COR-L47 (cell line): ENCODE measurements at regions not wholly inside any gene's neighbourhood (a gene's known extent, or its start where the extent isn't known, plus 50 kb on each side); places are given as distances from the start of the nearest gene placed in this dataset.

Experiments
- DNase-seq: peaks from one replicate; lab custom pipeline; 2025; lab: John Stamatoyannopoulos, UW

DNA sequence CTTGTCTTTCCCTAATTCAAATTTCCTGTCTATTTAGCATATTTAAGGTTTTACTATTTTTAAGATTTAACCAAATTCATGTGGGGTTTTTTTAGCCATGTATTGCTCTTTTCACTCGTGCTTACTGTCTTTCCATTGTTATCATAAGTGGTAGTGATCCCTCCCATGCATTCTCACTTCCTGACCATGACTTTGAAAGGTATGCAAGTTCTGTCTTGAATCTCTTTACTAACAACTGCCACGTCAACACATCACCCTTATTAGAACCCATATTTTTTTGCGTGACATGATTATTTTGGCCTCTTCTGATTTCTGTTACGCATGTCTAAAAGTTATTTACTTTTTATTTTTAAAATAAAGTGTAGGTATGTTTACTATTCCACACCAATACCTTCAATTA lies 94.7 kb upstream of the CDH6 start:
- no peak for DNase-seq

DNA sequence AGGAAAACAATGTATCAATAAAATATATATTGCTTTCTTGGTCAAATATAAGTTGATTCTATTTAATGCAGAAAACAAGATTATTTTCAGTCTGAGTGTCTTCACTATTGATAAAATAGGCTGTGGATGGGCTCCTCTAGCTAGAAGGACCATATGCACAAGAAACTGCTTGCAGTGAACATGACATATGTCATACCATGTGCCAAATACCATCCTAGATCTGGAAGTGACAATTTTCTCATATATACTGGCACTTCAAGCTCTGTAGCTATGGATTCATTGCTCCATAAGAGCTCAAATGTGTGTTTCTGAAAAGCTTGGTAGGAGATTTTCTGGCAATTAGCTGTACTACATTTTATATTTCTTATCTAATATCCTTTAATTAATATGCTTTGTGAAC lies 95.6 kb upstream of the CDH6 start:
- DNase-seq: no peak

DNA sequence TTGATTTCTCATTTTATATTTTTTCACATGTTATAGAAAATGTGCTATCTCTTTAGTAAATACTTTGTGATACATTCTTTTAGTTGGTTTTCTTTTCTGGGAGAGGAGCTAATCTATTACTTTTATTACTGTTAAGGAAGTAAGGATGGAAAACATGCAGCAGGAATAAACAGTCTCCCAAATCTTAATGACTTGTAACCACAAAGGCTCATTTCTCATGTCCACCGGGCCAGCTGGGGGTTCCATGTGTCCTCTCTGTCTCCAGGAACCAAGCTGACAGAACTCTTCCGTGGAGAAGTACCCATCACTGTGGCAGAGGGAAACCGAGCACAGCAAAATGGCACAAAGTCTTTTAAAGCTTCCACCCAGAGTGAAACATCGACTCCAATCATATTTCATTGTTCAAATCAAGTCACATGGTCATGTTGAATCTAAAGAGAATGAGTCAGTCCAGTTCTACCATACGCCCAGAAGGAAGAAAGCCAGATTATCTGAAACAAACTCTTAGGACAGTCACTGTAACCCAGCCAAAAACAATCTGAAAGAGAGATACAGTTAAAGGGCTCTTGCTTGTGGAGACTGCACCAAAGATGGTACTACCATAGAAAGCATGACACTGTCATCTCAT lies 97.1 kb upstream of the CDH6 start:
- DNase-seq: no peak

DNA sequence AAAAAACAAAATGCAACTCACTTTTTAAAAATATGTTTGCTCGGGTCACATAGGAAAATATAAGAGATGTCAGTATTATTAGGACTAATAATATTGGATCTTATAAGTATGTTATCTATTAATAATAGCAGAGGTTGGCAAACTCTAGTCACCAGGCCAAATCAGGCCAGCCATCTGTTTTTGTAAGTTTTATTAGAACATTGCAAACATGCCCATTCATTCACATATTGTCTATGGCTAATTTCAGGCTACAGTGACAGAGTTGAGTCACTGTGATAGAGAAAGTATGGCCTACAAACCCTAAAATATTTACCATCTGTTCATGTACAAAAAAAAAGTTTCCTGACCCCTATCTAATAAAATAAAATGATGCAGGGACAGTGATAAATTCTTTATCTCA lies 97.7 kb upstream of the CDH6 start:
- no peak for DNase-seq

GRCh38 chr5:31091501-31091900 lies 102.0 kb upstream of the CDH6 start:
- DNase-seq: no peak

GRCh38 chr5:31090467-31090866 lies 103.0 kb upstream of the CDH6 start:
- no peak for DNase-seq

DNA sequence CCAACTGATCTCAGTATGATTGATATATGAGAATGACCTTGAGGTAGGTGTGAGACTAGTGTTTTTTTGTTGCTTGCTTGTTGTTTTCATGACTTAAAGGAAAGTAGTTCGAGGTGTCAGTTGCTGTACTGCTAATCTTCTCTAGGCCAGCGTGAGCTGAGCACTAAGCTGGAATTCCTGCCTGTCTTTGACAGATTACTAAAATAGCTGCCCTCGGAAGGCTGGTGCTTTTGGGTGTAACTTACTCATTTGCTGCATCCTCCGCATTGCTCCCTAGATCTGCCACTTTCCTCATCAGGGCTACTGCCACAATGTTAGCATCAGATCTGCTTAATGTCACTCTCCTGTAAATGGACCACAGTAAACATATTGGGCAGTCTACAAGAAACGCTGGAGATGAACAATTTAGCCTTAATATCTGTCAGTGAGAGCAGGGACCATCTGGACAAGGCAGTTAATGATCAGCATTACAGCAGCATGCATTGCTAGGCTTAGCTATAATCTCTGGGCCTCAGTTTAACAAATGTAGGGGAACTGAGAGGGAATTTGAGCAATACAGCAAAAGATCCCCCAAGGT lies 106.6 kb upstream of the CDH6 start:
- DNase-seq: no peak

DNA sequence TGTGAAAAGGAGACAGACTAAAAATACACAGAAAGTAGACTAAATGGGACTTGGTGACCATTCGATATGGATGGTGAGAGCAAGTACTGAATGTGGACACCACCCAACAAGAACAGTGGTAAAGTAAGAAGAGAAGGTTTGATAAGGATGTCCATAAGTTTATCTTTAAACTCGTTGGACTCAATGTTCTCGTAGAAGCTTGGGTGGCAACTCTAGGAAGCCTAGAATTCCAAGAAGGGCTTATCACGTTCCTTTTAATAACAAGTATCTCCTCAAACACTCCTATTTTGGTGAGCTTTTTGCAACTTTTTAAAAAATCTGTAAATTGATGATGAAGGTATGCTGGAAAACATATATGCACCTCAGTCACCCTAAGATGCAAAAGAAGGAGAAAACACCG lies 108.6 kb upstream of the CDH6 start:
- DNase-seq: no peak

DNA sequence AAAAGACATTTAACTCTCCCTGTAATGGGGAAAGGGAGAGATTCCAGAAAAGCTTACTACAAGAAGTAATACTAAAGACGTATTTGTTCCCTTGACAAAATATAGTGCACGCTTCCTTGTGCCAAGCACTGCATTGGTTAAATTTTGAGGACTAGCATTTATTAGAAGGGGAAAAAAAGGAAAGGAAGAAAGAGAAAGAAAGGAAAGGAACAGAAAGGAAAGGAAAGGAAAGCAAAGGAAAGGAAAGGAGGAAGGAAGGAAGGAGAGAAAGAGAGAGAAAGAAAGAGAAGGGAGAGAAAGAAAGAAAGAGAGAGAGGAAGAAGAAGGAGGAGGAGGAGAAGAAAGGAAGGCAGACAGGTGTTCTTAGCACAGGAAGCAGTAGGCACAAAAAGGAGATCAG lies 110.1 kb upstream of the CDH6 start:
- no peak for DNase-seq

DNA sequence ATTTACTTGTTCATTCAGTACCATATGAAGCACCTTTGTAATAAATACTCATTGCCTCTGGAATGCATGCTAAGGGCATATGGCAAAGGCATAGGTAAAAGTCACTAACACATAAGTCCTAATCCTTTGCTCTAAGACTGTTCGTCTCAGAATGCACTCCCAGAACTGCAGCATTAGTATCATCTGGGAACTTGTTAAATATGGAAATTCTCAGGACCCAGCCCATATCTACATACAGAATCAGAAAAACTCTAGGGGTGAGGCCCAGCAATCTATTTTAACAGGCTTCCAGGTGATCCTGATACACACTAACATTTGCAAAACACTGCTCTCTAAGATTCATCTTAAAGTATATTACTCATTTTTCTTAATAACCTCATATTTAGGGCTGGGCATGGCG lies 113.8 kb upstream of the CDH6 start:
- DNase-seq: no peak

DNA sequence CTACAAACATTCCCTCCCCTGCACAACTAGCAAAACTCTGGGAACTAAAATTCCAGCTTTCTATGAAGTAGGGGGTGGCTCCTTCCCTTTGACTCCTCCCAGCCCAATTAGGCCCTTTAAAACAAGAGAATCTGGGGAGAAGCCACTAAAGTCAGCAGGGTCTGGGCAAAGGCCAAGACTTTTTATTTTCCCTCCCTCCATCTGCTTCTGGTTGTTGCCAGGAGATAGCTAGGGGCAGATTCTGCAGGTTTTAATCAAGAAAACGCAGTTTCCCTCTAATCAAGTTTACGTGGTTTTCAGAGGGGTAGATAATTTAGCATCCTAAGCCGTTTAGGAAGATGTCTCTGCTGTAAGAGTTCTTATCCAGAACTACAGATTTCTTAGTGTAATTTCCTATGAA lies 114.5 kb upstream of the CDH6 start:
- DNase-seq: no peak

- DNase-seq: no peak
Measured at GRCh38 chr5:31075981-31076380, 117.5 kb upstream of the CDH6 start.

GRCh38 chr5:31068287-31068686 lies 125.2 kb upstream of the CDH6 start:
- DNase-seq: no peak

GRCh38 chr5:31066655-31067328 lies 126.7 kb upstream of the CDH6 start:
- DNase-seq: no peak

- DNase-seq: no peak
Measured at GRCh38 chr5:31064215-31064614, 129.3 kb upstream of the CDH6 start.

GRCh38 chr5:31062902-31063580 lies 130.4 kb upstream of the CDH6 start:
- no peak for DNase-seq

- no peak for DNase-seq
Measured at GRCh38 chr5:31059889-31060288, 133.6 kb upstream of the CDH6 start.

GRCh38 chr5:31054453-31054852 lies 139.0 kb upstream of the CDH6 start:
- DNase-seq: no peak

DNA sequence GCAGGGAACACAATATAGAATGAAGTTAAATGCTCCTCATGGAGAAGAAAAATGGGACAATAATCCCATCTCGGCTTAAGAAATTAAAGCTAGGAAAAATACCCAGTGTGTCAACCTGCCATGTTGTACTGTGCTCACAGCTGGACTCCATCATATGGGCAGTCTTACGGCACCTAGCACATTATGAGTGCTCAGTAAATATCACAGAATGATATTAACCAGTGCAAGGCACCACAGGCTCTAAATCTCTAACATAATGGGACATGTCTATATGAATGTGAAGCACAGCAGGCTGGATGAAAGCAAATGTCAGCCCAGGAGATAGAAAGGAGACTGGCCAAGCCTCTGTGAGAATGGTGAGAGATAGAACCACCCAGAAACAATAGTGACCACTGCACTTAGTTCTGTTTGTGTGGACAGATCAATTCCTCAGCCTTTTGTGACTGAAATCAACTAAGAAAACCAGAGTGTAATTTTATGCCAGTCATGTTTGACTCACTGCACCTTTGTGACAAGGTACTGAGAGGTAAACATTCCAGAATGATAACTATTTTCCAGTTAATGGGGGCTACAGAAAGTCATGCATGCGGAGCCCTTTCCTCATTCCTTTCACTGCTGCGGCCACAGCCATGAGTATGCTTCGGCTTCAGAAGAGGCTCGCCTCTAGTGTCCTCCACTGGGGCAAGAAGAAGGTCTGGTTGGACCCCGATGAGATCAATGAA lies 140.4 kb upstream of the CDH6 start:
- DNase-seq: no peak

- DNase-seq: no peak
Measured at GRCh38 chr5:31051316-31051715, 142.2 kb upstream of the CDH6 start.

GRCh38 chr5:31049936-31050704 lies 143.4 kb upstream of the CDH6 start:
- no peak for DNase-seq

- no peak for DNase-seq
Measured at GRCh38 chr5:31049461-31049860, 144.0 kb upstream of the CDH6 start.
